ENCODE measurements at regions not wholly inside any gene's neighbourhood (a gene's known extent, or its start where the extent isn't known, plus 50 kb on each side); places are given as distances from the start of the nearest gene placed in this dataset.

DNA sequence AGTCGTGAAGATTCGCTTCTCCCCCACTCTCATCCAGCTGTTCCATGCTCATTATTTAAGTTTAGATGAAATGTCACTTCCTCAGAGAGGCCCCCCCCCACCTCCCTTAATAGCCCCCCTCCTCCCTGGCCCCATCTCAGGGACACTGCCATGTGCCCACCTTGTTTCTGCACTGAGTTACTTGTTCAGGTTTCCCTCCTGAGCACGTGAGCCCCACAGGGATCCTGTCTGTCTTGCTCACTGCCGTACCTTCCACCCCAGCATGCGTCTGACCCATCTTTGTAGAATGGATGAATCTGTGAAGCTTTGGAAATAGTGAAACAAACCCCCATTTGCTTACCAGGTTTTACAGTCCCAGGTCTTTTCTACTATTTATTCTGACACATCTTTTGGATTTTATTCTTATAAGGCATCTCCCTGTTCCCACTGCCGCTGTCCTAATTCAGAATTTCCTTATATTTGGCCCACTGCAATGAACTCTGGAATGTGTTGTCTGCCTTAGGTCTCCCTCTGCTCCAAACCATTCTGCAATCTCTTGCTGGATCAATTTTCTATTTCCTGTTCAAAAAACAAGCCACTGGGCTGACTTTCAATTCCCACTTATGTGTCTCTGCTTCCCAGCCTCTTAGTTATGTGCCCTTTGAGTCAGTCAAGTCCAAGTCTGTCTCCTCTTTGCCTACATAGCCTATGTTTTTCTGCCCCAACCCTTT lies 136.5 kb upstream of the ECI2 start:
- no peak for TF ChIP-seq POLR2A (IDR thresholded peaks at IDR 0.05)
- TF ChIP-seq, protein P1, sequence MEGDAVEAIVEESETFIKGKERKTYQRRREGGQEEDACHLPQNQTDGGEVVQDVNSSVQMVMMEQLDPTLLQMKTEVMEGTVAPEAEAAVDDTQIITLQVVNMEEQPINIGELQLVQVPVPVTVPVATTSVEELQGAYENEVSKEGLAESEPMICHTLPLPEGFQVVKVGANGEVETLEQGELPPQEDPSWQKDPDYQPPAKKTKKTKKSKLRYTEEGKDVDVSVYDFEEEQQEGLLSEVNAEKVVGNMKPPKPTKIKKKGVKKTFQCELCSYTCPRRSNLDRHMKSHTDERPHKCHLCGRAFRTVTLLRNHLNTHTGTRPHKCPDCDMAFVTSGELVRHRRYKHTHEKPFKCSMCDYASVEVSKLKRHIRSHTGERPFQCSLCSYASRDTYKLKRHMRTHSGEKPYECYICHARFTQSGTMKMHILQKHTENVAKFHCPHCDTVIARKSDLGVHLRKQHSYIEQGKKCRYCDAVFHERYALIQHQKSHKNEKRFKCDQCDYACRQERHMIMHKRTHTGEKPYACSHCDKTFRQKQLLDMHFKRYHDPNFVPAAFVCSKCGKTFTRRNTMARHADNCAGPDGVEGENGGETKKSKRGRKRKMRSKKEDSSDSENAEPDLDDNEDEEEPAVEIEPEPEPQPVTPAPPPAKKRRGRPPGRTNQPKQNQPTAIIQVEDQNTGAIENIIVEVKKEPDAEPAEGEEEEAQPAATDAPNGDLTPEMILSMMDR (IDR thresholded peaks at IDR 0.05): no peak
- intact Hi-C loops (cut with DNase I; ENCODE audit: low total_unique reads): no loop called here
- no peak overlapping the region for H3K4me3 ChIP-seq (ENCODE audit: low read depth, poor library complexity, severe bottlenecking)
- WGBS, 2 donors: 86 to 88% methylated on average over 6 of the region's 6 CpGs
- DNase-seq (ENCODE audit: low spot score in 2 of 2): no peak

DNA sequence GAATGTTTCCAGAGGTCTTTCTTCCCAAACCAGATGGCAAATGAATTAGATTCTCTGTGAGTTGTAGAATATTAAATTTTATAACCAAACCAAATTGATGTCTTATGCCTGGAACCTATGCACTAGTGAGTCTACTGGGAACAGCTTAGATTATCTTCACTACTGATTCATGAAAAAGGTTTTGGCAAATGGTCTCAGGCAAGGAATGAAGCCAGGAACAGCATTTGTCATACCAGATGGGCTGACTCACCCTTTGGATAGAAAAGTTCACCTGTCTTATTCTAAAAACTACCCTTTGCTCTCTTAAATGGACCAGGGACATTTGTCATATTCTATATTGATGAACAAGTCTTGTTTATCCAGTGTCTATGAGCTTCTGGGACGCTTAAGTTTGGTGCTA lies 135.4 kb upstream of the ECI2 start:
- DNase-seq (ENCODE audit: low spot score in 2 of 2): no peak
- 75 to 76% methylated on average over 1 of the region's 1 CpG for WGBS, 2 donors
- intact Hi-C loops (cut with DNase I; ENCODE audit: low total_unique reads): no loop called here
- H3K4me3 ChIP-seq (ENCODE audit: low read depth, poor library complexity, severe bottlenecking): no peak overlapping the region
- TF ChIP-seq POLR2A (IDR thresholded peaks at IDR 0.05): no peak
- TF ChIP-seq, protein P1 (IDR thresholded peaks at IDR 0.05): no peak

DNA sequence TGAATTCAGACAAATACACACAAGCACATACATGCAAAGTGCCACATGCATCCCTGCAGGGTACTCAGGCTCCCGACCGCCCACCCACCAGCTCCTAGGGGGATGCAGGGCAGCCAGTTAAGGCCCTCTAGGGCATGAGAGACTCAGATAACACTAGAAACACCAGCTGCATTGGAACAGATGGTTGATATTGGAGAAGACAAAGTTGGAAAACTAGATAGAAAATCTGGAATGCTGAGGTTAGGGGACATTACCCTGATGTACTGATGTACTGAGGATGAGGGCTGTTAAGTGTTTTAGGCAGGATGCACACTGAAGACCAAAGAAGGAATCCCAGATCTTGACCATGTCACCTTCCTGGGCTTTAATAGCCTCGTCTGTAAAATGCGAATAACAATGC lies 134.6 kb upstream of the ECI2 start:
- no peak for TF ChIP-seq POLR2A (IDR thresholded peaks at IDR 0.05)
- TF ChIP-seq, protein P1 (IDR thresholded peaks at IDR 0.05): no peak
- intact Hi-C loops (cut with DNase I; ENCODE audit: low total_unique reads): no loop called here
- 78 to 79% methylated on average over 4 of the region's 4 CpGs for WGBS, 2 donors
- no peak for DNase-seq (ENCODE audit: low spot score in 2 of 2)
- H3K4me3 ChIP-seq (ENCODE audit: low read depth, poor library complexity, severe bottlenecking): no peak overlapping the region

DNA sequence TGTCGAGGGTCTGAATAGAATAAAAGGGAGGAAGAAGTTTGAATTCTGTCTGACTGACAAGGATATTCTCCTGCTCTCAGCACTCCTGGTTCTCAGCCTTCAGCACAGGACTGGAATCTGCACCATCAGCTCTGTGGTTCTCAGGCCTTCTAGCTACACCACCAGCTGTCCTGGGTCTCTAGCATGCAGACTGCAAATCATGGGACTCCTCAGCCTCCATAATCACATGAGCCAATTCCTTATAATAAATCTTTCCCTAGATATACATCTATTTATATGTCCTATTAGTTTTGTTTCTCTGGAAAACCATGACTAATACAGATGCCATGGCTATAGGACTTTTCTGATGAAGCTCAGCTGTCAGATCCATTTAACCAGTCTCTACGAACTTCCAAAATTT lies 132.8 kb upstream of the ECI2 start:
- intact Hi-C loops (cut with DNase I; ENCODE audit: low total_unique reads): no loop called here

DNA sequence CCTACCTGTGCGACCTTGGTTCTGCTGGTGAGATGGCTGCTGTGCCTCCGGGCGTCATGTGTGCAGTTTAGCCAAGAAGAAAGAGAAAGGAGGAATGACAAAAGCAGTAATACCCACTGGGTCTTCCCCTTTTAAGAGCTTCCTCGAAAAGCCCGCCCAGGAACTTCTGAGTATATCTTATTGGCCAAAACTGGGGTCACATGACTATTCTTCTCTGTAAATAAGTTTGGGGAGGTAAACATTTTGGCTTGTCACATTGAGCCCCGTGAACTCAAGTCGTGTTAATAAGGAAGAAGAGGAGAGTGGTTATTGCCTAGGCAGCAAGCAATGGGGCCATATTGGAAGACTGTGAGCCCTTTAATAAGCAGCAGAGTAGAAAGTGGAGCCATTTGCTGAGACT lies 130.4 kb upstream of the ECI2 start:
- no peak for DNase-seq (ENCODE audit: low spot score in 2 of 2)
- TF ChIP-seq, protein P1 (IDR thresholded peaks at IDR 0.05): no peak
- TF ChIP-seq POLR2A (IDR thresholded peaks at IDR 0.05): no peak
- H3K4me3 ChIP-seq (ENCODE audit: low read depth, poor library complexity, severe bottlenecking): no peak overlapping the region
- intact Hi-C loops (cut with DNase I; ENCODE audit: low total_unique reads): no loop called here
- WGBS, 2 donors: 92 to 95% methylated on average over 7 of the region's 7 CpGs

More for the DNA sequence above, 132.8 kb upstream of the ECI2 start:
- no peak for TF ChIP-seq POLR2A (IDR thresholded peaks at IDR 0.05)
- 88 to 94% methylated on average over 2 of the region's 2 CpGs for WGBS, 2 donors
- no peak overlapping the region for H3K4me3 ChIP-seq (ENCODE audit: low read depth, poor library complexity, severe bottlenecking)
- DNase-seq (ENCODE audit: low spot score in 2 of 2): no peak

DNA sequence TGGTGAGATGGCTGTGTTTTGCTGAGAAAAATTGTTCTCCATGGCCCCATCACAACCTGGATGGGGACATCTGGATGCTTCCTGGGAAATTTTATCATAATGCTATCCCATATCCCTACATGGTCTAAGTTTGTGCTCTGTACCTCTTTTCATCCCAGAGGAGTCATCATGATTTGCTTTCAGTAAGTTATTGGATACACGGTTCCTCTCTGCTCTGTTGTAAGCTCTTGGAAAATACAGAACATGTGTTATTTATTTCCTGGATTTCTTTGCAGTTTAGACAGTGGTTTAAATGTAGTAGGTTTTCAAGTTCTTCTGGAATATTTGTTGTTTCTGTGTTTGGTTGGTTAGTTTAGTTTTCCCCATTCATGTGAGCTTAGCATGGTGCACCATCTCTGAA lies 129.2 kb upstream of the ECI2 start:
- WGBS, 2 donors: 56 to 85% methylated on average over 1 of the region's 1 CpG
- no peak for DNase-seq (ENCODE audit: low spot score in 2 of 2)
- TF ChIP-seq, protein P1 (IDR thresholded peaks at IDR 0.05): no peak
- no peak for TF ChIP-seq POLR2A (IDR thresholded peaks at IDR 0.05)
- intact Hi-C loops (cut with DNase I; ENCODE audit: low total_unique reads): no loop called here
- H3K4me3 ChIP-seq (ENCODE audit: low read depth, poor library complexity, severe bottlenecking): no peak overlapping the region

Measured in lower leg skin (tissue), 4 donors.